ENCODE measurements at regions not wholly inside any gene's neighbourhood (a gene's known extent, or its start where the extent isn't known, plus 50 kb on each side); places are given as distances from the start of the nearest gene placed in this dataset.

- ATAC-seq, result no peak
- no peak for TF ChIP-seq SNAI2 (CRISPR knock-in tag; IDR thresholded peaks at IDR 0.05)
- no peak for TF ChIP-seq ZFP3 (CRISPR knock-in tag; IDR thresholded peaks at IDR 0.05)
- no peak for TF ChIP-seq ZNF565 (CRISPR knock-in tag; conservative IDR thresholded peaks at IDR 0.05; ENCODE audit: low read depth)
- no peak for TF ChIP-seq PATZ1 (CRISPR knock-in tag; IDR thresholded peaks at IDR 0.05; ENCODE audit: borderline replicate concordance)
- TF ChIP-seq ZNF8 (CRISPR knock-in tag; IDR thresholded peaks at IDR 0.05), result no peak
- TF ChIP-seq ARNTL (CRISPR knock-in tag; IDR thresholded peaks at IDR 0.05; ENCODE audit: borderline replicate concordance, low read depth), result no peak
- no peak for TF ChIP-seq GLIS3 (CRISPR knock-in tag; IDR thresholded peaks at IDR 0.05)
- no peak for TF ChIP-seq CSDC2 (CRISPR knock-in tag; IDR thresholded peaks at IDR 0.05)
- TF ChIP-seq OSR1 (CRISPR knock-in tag; IDR thresholded peaks at IDR 0.05), result no peak
- no peak for TF ChIP-seq TCF4 (CRISPR knock-in tag; IDR thresholded peaks at IDR 0.05; ENCODE audit: borderline replicate concordance)
- TF ChIP-seq TSHZ2 (CRISPR knock-in tag; IDR thresholded peaks at IDR 0.05), result no peak
- TF ChIP-seq POU6F1 (CRISPR knock-in tag; IDR thresholded peaks at IDR 0.05; ENCODE audit: borderline replicate concordance, low read depth), result no peak
- TF ChIP-seq CSRNP3 (CRISPR knock-in tag; IDR thresholded peaks at IDR 0.05), result no peak
- TF ChIP-seq ZFP30 (CRISPR knock-in tag; IDR thresholded peaks at IDR 0.05), result no peak
- TF ChIP-seq TOX (CRISPR knock-in tag; IDR thresholded peaks at IDR 0.05; ENCODE audit: borderline replicate concordance), result no peak
- TF ChIP-seq ZC3H10 (CRISPR knock-in tag; IDR thresholded peaks at IDR 0.05), result no peak
- no peak for TF ChIP-seq ISL1 (CRISPR knock-in tag; IDR thresholded peaks at IDR 0.05)
- TF ChIP-seq ZNF70 (CRISPR knock-in tag; IDR thresholded peaks at IDR 0.05), result no peak
- no peak for TF ChIP-seq PPARA (CRISPR knock-in tag; IDR thresholded peaks at IDR 0.05; ENCODE audit: borderline replicate concordance)
- TF ChIP-seq ESRRG (CRISPR knock-in tag; IDR thresholded peaks at IDR 0.05), result no peak
Observed at GRCh38 chr3:22606461-22606860, 596.7 kb upstream of the UBE2E2 start.

- TF ChIP-seq BACH2 (CRISPR knock-in tag; IDR thresholded peaks at IDR 0.05; ENCODE audit: borderline replicate concordance) (no peak), SNAI2 (CRISPR knock-in tag; IDR thresholded peaks at IDR 0.05) (no peak), OSR1 (CRISPR knock-in tag; IDR thresholded peaks at IDR 0.05) (no peak), GLIS3 (CRISPR knock-in tag; IDR thresholded peaks at IDR 0.05) (no peak), ESRRG (CRISPR knock-in tag; IDR thresholded peaks at IDR 0.05) (no peak), ZNF70 (CRISPR knock-in tag; IDR thresholded peaks at IDR 0.05) (no peak), ZFP3 (CRISPR knock-in tag; IDR thresholded peaks at IDR 0.05) (no peak), TOX (CRISPR knock-in tag; IDR thresholded peaks at IDR 0.05; ENCODE audit: borderline replicate concordance) (no peak), PPARA (CRISPR knock-in tag; IDR thresholded peaks at IDR 0.05; ENCODE audit: borderline replicate concordance) (no peak), ISL1 (CRISPR knock-in tag; IDR thresholded peaks at IDR 0.05) (no peak), CREB5 (CRISPR knock-in tag; IDR thresholded peaks at IDR 0.05; ENCODE audit: low read depth) (no peak), CSDC2 (CRISPR knock-in tag; IDR thresholded peaks at IDR 0.05) (no peak), ZC3H10 (CRISPR knock-in tag; IDR thresholded peaks at IDR 0.05) (no peak), ZFP30 (CRISPR knock-in tag; IDR thresholded peaks at IDR 0.05) (no peak)
- ATAC-seq, result no peak
Observed at GRCh38 chr3:22606938-22607337, 596.2 kb upstream of the UBE2E2 start.

All from SK-N-SH treated with all-trans-retinoic acid at 6 μM for 48 hours (cell line).